HPDE6-E6E7 (cell line): ENCODE measurements at regions not wholly inside any gene's neighbourhood (a gene's known extent, or its start where the extent isn't known, plus 50 kb on each side); places are given as distances from the start of the nearest gene placed in this dataset.
"Not testable (repeated sequence)": the region's sequence is repeated elsewhere in the genome, so short reads cannot be mapped to it uniquely, and the experiment has no call there.

Source experiments
- DNase-seq: peaks from one replicate; pipeline ENCODE4 v3.0.0; 2011; ENCODE audit warnings: missing footprints; ENCODE audit errors: extremely low spot score

DNA sequence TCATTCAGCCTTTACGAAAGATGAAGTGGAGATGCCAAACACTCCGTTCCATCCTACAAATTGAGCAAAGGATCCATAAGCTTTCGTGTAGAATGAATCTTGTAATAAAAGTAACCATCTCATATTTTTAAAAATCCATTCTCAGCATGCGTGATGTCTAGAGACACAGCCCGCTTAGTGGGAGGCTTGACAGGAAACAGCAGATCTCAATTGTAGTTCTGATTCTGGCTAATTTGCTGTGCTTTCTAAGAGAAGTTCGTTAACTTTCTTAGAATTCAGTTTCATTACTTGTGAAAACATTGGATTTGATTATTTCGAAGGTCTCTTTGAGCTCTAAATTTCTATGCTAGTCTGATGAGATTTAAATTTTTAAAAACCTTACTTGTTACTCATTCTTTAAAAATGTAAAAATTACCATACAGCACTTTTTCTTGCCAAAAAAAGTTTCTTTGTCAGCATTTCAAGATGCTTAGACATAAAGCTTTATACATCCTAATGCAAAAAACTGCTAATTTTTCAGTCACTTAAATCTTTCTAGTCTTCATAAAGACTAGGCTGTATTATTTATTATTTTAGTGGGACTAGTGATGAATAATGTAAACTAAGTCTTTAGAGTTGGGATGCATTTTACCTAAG, 66.9 kb upstream of the NEIL3 start:
- DNase-seq, result no peak

DNA sequence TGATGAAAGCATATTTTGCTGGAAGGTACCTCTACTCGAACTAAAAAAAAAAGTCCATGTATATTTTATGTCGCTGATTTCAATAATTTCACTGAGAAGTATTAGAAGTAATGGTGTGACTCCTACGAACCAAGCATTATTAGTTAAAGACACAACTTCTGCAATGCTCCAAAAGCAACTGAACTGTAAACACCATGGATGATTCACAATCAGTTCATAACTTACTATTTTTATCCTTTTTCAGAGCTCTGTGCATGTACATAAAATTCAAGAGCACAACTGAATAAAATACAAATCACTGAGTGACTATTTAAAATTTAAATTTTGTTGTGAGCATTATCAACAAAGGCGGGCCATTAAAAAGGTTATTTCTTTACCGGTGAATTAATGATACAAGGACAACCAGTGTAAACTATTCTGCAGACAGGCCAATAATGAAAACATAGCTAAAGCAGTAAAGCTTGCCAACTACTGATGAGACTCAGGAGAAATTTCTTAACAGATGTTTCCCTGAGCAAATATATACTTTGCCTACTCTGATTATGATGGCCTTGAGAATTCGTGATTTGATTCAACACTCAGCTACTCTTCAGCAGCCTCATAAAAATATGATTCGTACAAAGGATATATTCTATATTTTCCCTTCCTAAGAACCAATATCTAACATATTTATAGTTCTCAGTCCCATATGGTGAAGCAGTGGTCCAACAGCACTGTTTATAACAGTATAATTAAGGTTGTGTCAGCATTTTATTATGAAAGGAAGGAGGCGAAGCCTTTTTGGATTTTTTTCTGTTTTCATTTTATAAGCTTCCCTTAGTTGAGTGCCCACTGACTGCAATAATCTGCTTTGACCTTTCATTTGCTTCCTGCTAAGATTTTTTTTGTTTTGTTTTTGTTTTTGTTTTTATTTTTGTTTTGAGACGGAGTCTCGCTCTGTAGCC, 62.8 kb upstream of the NEIL3 start:
- DNase-seq, result no peak

DNA sequence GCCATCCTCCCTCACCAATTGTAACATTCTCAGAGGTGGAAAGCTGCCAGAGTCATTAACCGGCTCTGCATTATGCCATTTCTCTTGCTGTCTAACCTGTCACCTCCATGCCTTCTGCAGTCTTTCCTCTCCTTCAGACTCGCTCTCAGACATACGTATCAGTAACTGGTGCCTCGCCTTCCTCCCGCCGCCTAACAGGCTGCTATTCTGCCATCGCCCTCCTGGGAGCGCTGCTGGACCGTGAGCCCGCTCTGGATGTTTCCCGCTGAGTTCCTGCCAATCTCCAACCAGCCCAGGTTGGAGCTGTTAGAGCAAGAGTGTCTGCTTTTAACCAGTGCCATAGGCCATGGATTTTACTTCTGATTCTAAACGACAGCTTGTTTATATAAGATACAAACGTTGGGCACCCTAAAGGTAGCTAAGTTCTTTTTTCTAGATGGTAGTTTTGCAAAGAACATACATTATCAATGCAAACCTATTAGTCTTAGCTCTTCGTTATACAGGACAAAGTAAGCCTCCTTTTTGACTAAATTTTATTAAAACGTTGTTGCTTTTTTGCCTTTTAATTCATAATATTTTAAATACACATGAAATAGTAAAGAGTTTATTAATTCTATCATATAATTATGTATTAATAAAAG, 59.5 kb upstream of the NEIL3 start:
- DNase-seq, result peak; percentile 63

DNA sequence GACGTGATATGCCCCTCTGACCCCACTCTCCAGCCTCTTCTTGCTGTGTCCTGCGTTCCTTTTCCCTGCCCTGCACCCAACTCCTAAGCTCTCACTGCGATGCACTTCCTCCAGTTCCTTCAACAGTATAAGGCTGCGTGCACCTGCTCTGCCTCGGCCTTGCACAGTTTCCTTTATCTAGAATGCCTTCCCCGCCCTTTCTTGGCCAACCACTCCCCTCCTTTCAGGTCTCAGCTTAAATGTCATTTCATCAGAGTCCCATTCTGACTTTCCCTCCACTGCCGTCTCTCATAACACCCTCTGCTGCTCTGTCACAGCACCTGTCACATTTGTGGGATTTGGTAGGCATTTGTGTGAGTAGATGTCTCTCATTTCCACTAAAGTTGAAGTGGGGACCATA, 58.4 kb upstream of the NEIL3 start:
- no peak for DNase-seq

DNA sequence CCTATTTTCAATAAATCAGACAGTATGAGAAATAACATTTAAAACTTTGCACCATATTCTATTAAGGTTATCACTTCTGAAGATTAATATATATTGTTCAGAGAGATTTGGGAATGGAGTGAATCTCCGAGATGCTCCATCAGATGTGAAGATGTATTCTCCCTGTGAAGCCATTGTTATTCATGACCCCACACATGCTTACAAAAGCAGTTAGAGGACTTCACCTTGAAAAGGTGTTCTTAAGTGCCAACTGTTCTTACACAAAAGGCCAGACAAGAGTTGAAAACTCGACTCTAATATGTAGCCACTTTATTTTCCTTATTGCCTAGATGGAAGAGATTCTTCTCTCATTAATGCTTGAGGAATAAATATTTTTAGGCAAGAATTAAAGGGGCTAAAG, 54.3 kb upstream of the NEIL3 start:
- no peak for DNase-seq

DNA sequence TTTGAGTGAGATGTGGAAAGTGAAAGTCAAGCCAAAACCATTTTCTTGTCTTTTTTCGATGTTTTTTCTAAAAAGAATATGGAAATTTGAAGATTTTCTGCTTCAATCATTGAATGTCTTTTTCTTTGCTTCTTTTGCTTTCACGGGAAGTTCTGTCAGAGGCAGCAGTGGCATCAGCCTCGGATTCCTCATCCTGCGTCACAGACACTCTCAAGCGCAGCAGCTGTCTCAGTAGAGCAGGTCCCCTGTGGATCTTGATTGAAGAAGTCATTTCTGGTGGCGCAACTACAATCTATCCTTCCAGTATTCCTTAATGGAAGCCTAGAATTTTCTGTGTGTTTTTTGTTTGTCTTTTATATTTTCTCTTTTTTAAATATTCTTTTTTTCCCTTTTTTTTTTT, 52.7 kb upstream of the NEIL3 start:
- no peak for DNase-seq

DNA sequence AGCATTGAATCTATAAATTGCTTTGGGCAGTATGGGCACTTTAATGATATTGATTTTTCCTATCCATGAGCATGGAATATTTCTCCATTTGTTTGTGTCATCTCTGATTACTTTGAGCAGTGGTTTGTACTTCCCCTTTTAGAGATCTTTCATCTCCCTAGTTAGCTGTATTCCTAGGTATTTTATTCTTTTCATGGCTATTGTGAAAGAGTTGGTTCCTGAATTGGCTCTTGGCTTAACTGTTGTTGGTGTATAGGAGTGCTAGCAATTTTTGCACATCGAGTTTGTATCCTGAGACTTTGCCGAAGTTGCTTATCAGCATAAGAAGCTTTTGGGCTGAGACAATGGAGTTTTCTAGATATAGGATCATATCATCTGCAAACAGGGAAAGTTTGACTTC, 50.2 kb upstream of the NEIL3 start:
- not testable (repeated sequence) for DNase-seq
